Thyroid gland (tissue), 4 donors: ENCODE measurements at regions not wholly inside any gene's neighbourhood (a gene's known extent, or its start where the extent isn't known, plus 50 kb on each side); places are given as distances from the start of the nearest gene placed in this dataset.

Source experiments
- CTCF ChIP-seq, 6 experiments: fragments of 200-600 bp in 3 of 6; fragments of 450-650 bp in 3 of 6; sonication (generic) in 3 of 6; IDR thresholded peaks; one replicate each; pipeline ENCODE4 v1.5.1; 2016 to 2019; ENCODE audit warnings: antibody characterized with exemption in 6 of 6, mild to moderate bottlenecking in 2 of 6, inconsistent platforms in 1 of 6, moderate library complexity in 1 of 6
- POLR2A ChIP-seq, 2 donors: fragments of 450-650 bp; IDR thresholded peaks; one replicate each; pipeline ENCODE4 v1.6.1; 2017; ENCODE audit warnings: antibody characterized with exemption in 2 of 2, mild to moderate bottlenecking in 2 of 2, moderate library complexity in 1 of 2

GRCh38 chr21:18053151-18053550 lies 191.5 kb upstream of the CHODL start:
- TF ChIP-seq CTCF (IDR thresholded peaks at IDR 0.05): no peak
- TF ChIP-seq POLR2A (IDR thresholded peaks at IDR 0.05): no peak
